Effector memory CD4-positive, alpha-beta T cell (primary cell): ENCODE measurements at regions not wholly inside any gene's neighbourhood (a gene's known extent, or its start where the extent isn't known, plus 50 kb on each side); places are given as distances from the start of the nearest gene placed in this dataset.

Experiments used
- DNase-seq, 3 donors: peaks; one replicate each; pipeline ENCODE4 v3.0.0-alpha.2; 2020
- H3K27ac ChIP-seq: 2 replicates; pipeline ENCODE4 v1.7.0; 2013; ENCODE audit warnings: mild to moderate bottlenecking, low read length, moderate library complexity; ENCODE audit not compliant: insufficient read depth, poor library complexity, severe bottlenecking
- H3K27me3 ChIP-seq: replicated peaks from 2 replicates; pipeline ENCODE4 v1.7.0; 2013; ENCODE audit warnings: mild to moderate bottlenecking, low read length; ENCODE audit not compliant: insufficient read depth, control insufficient read depth, poor library complexity, severe bottlenecking
- H3K36me3 ChIP-seq: 2 replicates; pipeline ENCODE4 v1.7.0; 2013; ENCODE audit warnings: mild to moderate bottlenecking, low read length, moderate library complexity; ENCODE audit not compliant: control insufficient read depth, insufficient read depth
- H3K4me1 ChIP-seq: 2 replicates; pipeline ENCODE4 v1.7.0; 2013; ENCODE audit warnings: low read length, mild to moderate bottlenecking; ENCODE audit not compliant: control insufficient read depth, insufficient read depth, poor library complexity, severe bottlenecking
- H3K4me3 ChIP-seq: 2 replicates; pipeline ENCODE4 v1.7.0; 2013; ENCODE audit warnings: low read length, low read depth, mild to moderate bottlenecking; ENCODE audit not compliant: insufficient read depth, poor library complexity, severe bottlenecking
- H3K9me3 ChIP-seq: 2 replicates; pipeline ENCODE4 v1.7.0; 2013; ENCODE audit warnings: mild to moderate bottlenecking, low read length, moderate library complexity; ENCODE audit not compliant: control insufficient read depth

DNA sequence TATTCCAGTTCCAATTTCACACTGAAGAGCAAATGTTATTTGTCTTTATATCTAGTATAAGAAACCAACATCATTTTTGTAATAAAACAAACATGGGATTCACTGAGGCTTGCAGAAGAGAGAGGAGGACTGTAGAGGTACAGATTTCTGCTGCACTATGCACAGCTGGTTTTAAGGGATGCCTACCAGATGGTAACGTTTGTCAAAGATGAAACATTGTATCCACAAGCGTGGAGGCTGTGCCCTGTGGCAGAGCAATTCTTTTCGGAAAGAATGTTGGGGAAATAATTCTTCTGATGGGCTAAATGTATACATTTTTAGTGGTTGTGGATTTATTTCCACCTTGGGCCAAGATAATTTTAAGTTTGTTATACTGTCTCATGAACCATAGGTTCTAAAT is 272.4 kb downstream of the DUSP10 start:
- no peaks in the 10 kb centered on the region for H3K36me3 ChIP-seq
- peaks cover 3% of the 10 kb centered on the region for H3K9me3 ChIP-seq
- no peak overlapping the region for H3K4me3 ChIP-seq
- no peak for DNase-seq
- H3K27ac ChIP-seq, result no peak overlapping the region
- H3K4me1 ChIP-seq, result no peaks in the 10 kb centered on the region
- no peaks in the 10 kb centered on the region for H3K27me3 ChIP-seq

GRCh38 chr1:221470000-221470698 is 271.7 kb downstream of the DUSP10 start:
- DNase-seq, result no peak
- H3K27ac ChIP-seq, result no peak overlapping the region
- no peak overlapping the region for H3K4me3 ChIP-seq
- no peaks in the 10 kb centered on the region for H3K4me1 ChIP-seq
- H3K36me3 ChIP-seq, result no peaks in the 10 kb centered on the region
- no peaks in the 10 kb centered on the region for H3K27me3 ChIP-seq
- H3K9me3 ChIP-seq, result peaks cover 3% of the 10 kb centered on the region

GRCh38 chr1:221473411-221473810 is 268.5 kb downstream of the DUSP10 start:
- Histone ChIP-seq H3K36me3 (no peaks in the 10 kb centered on the region), H3K4me1 (no peaks in the 10 kb centered on the region), H3K4me3 (no peak overlapping the region), H3K9me3 (no peaks in the 10 kb centered on the region), H3K27me3 (no peaks in the 10 kb centered on the region), H3K27ac (no peak overlapping the region)
- no peak for DNase-seq

GRCh38 chr1:221477252-221477651 is 264.6 kb downstream of the DUSP10 start:
- H3K9me3 ChIP-seq, result no peaks in the 10 kb centered on the region
- no peak overlapping the region for H3K27ac ChIP-seq
- H3K4me3 ChIP-seq, result no peak overlapping the region
- H3K4me1 ChIP-seq, result no peaks in the 10 kb centered on the region
- H3K27me3 ChIP-seq, result no peaks in the 10 kb centered on the region
- H3K36me3 ChIP-seq, result no peaks in the 10 kb centered on the region
- no peak for DNase-seq

DNA sequence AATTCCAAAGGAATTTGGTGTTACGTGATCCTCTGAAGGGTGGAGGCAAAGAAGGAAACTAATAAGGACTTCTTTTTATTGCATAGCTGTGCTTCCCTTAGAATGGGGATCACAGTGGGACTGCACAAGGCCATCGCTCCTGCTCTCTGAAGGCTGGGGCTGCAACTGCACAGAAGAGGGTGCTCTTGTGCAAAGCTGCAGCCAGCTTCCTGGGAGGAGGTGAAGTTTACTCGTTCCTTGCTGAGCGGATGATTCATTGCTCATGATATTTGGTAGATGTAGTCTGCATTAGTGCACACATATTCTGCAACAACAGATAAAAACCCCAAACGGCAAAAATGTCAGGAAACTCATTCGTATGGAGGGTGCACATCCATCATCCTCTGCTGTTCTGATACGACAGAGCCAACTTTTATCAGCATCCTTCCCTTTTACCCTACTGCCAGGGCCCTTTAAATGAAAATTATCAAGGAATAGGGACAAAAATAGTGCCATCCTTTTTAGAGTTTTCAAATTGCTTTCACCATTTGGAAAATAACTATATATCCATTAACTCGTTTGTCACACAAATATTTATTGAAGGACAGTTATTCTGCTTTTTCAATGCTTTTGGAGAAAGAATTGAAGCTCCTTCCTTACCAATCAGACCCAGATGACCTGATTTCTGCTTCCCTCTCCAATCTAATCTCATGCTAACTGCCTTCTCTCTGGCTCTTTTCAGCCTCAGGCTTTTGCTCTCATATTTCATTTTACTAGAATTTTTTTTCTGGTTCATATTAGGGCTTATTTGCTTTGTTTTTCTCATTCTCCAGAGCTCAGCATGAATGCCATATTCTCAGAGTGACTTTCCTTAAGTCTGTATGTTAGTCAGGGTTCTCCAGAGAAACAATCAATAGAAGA is 263.6 kb downstream of the DUSP10 start:
- peak; percentile 6 to 24 (median 19) for DNase-seq
- no peaks in the 10 kb centered on the region for H3K36me3 ChIP-seq
- no peak overlapping the region for H3K27ac ChIP-seq
- no peaks in the 10 kb centered on the region for H3K9me3 ChIP-seq
- no peaks in the 10 kb centered on the region for H3K4me1 ChIP-seq
- no peaks in the 10 kb centered on the region for H3K27me3 ChIP-seq
- no peak overlapping the region for H3K4me3 ChIP-seq

- Histone ChIP-seq H3K27ac (no peak overlapping the region), H3K27me3 (no peaks in the 10 kb centered on the region), H3K9me3 (no peaks in the 10 kb centered on the region), H3K4me1 (no peaks in the 10 kb centered on the region), H3K4me3 (no peak overlapping the region), H3K36me3 (no peaks in the 10 kb centered on the region)
- no peak for DNase-seq
Observed at GRCh38 chr1:221487781-221488524, 253.9 kb downstream of the DUSP10 start.

GRCh38 chr1:221488550-221488949 is 253.3 kb downstream of the DUSP10 start:
- Histone ChIP-seq H3K4me3 (no peak overlapping the region), H3K9me3 (no peaks in the 10 kb centered on the region), H3K27ac (no peak overlapping the region), H3K4me1 (no peaks in the 10 kb centered on the region), H3K36me3 (no peaks in the 10 kb centered on the region), H3K27me3 (no peaks in the 10 kb centered on the region)
- DNase-seq, result no peak

DNA sequence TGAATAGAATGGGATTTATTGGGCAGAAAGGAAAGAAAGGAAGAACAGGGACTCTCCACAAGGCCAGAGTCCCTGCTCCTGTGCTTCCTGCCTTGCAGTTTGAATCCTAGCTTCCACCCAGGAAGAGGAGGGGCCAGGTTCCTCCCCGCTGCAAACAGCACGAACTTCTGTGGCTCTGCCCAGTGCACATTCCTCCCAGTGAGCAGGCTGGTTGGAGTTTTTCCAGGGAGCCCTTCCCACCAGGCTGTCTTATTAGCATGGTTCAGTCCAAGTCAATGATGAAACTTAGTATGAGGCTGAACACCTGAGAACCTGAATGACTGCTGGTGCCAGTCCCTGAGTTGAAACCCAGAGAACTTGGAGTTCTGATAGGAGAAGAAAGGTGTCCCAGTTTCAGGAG is 247.2 kb downstream of the DUSP10 start:
- Histone ChIP-seq H3K27ac (no peak overlapping the region), H3K4me1 (no peaks in the 10 kb centered on the region), H3K9me3 (no peaks in the 10 kb centered on the region), H3K27me3 (no peaks in the 10 kb centered on the region), H3K36me3 (no peaks in the 10 kb centered on the region), H3K4me3 (no peak overlapping the region)
- no peak for DNase-seq

GRCh38 chr1:221497046-221497445 is 244.8 kb downstream of the DUSP10 start:
- no peak for DNase-seq
- H3K9me3 ChIP-seq, result no peaks in the 10 kb centered on the region
- no peak overlapping the region for H3K27ac ChIP-seq
- H3K4me1 ChIP-seq, result no peaks in the 10 kb centered on the region
- H3K27me3 ChIP-seq, result no peaks in the 10 kb centered on the region
- no peaks in the 10 kb centered on the region for H3K36me3 ChIP-seq
- H3K4me3 ChIP-seq, result no peak overlapping the region

- Histone ChIP-seq H3K36me3 (no peaks in the 10 kb centered on the region), H3K27ac (no peak overlapping the region), H3K4me1 (no peaks in the 10 kb centered on the region), H3K4me3 (no peak overlapping the region), H3K9me3 (peaks cover 7% of the 10 kb centered on the region), H3K27me3 (no peaks in the 10 kb centered on the region)
- no peak for DNase-seq
Observed at GRCh38 chr1:221503268-221503667, 238.6 kb downstream of the DUSP10 start.
